Stomach (tissue), 4 donors: ENCODE measurements at regions not wholly inside any gene's neighbourhood (a gene's known extent, or its start where the extent isn't known, plus 50 kb on each side); places are given as distances from the start of the nearest gene placed in this dataset.

Experiments
- CTCF ChIP-seq, 7 experiments: fragments of 450-650 bp in 4 of 7; fragments of 200-600 bp in 3 of 7; sonication (generic) in 3 of 7; IDR thresholded peaks; one replicate each; pipeline ENCODE4 v1.5.1; 2016 to 2019; ENCODE audit warnings: antibody characterized with exemption in 7 of 7, control low read depth in 2 of 7, mild to moderate bottlenecking in 1 of 7
- POLR2A ChIP-seq, 4 donors: fragments of 450-650 bp; IDR thresholded peaks; one replicate each; pipeline ENCODE4 v1.6.1; 2016; ENCODE audit warnings: antibody characterized with exemption in 4 of 4, control low read depth in 2 of 4, mild to moderate bottlenecking in 1 of 4, moderate library complexity in 1 of 4

- no peak for TF ChIP-seq POLR2A (IDR thresholded peaks at IDR 0.05)
- no peak for TF ChIP-seq CTCF (IDR thresholded peaks at IDR 0.05)
Observed at GRCh38 chr4:56123051-56123450, 174.3 kb downstream of the CEP135 start.
